Sigmoid colon (tissue), 4 donors: ENCODE measurements at regions not wholly inside any gene's neighbourhood (a gene's known extent, or its start where the extent isn't known, plus 50 kb on each side); places are given as distances from the start of the nearest gene placed in this dataset.

Experiments
- POLR2AphosphoS5 ChIP-seq, 4 donors: sonication (generic); formaldehyde crosslinking; IDR thresholded peaks; one replicate each; pipeline ENCODE4 v1.6.1; 2017; ENCODE audit warnings: antibody characterized with exemption in 4 of 4
- TF ChIP-seq, protein P1 (sequence below), 4 experiments: fragments of 450-650 bp in 3 of 4; fragments of 200-600 bp in 1 of 4; IDR thresholded peaks; one replicate each; pipeline ENCODE4 v1.5.1; 2016 to 2019; ENCODE audit warnings: antibody characterized with exemption in 4 of 4, mild to moderate bottlenecking in 3 of 4, moderate library complexity in 2 of 4

DNA sequence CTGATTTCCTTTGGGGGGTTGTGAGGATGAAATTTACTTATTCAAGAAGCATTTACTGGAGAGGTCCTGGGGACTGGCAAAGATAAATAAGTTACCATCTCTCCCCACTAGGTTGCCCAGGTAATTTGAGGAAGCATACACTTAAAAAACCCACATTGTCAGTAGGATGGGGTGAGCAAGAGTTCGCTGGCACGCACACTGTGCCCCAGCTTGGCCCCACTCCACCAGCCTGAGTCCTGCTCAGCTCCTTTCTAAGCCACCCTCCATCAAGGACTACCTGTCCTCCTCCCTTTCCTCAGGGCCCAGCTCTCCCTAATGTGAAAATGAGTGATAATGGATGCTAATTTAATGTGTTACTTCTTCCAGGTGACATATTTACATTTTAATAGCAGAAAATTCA, 216.5 kb upstream of the PLET1 start:
- no peak for TF ChIP-seq POLR2AphosphoS5 (IDR thresholded peaks at IDR 0.05)
- TF ChIP-seq, protein P1, sequence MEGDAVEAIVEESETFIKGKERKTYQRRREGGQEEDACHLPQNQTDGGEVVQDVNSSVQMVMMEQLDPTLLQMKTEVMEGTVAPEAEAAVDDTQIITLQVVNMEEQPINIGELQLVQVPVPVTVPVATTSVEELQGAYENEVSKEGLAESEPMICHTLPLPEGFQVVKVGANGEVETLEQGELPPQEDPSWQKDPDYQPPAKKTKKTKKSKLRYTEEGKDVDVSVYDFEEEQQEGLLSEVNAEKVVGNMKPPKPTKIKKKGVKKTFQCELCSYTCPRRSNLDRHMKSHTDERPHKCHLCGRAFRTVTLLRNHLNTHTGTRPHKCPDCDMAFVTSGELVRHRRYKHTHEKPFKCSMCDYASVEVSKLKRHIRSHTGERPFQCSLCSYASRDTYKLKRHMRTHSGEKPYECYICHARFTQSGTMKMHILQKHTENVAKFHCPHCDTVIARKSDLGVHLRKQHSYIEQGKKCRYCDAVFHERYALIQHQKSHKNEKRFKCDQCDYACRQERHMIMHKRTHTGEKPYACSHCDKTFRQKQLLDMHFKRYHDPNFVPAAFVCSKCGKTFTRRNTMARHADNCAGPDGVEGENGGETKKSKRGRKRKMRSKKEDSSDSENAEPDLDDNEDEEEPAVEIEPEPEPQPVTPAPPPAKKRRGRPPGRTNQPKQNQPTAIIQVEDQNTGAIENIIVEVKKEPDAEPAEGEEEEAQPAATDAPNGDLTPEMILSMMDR (IDR thresholded peaks at IDR 0.05): no peak
